ENCODE measurements at regions not wholly inside any gene's neighbourhood (a gene's known extent, or its start where the extent isn't known, plus 50 kb on each side); places are given as distances from the start of the nearest gene placed in this dataset.
A peak's percentile ranks its signal among the peaks of the same experiment; 100 is the strongest.

DNA sequence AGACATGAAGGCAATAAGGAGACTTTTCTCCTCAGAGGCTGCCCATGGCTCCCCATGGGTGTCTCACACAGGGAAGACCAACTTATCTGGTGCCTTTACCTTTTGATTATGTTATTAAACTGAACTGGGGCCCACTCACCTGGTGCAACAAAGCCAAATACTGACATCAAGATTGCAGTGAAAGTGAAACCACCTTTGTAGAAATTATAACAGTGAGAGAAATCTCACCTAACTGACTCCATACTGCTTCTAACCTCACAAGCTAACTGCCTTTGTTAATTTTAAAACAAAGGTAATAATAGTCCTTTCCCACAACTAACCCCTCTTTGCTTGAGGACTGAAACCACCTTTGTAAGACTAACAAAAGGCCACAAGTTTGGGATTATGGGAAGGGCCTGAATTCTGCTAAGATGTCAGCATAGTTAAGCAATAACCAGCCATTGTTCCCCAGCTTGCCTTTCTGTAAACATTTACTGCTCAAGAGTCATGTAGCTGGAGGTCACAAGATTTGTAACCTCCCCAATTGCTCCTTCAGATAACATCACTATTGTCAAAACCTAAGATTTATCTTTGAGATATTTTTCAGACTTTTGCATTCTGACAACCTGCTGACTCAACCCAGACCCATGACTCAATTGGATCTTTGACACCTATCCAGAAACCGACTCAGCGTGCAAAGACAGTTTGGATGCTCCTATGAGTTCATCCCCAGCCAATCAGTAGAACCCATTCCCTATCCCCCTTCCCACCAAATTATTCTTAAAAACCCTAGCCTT lies 420.3 kb upstream of the CFAP20DC start:
- DNase-seq (ENCODE audit: low spot score), result peak; percentile 57
- Mint-ChIP-seq H3K9me3 (peaks cover 42% of the 10 kb centered on the region), H3K4me1 (ENCODE audit: low read depth) (peaks cover 39% of the 10 kb centered on the region), H3K27me3 (ENCODE audit: low read depth) (no peaks in the 10 kb centered on the region), H3K36me3 (ENCODE audit: low read depth) (peaks cover 26% of the 10 kb centered on the region), H3K4me3 (peak overlapping the region; percentile 15), H3K27ac (peak overlapping the region; percentile 83)

DNA sequence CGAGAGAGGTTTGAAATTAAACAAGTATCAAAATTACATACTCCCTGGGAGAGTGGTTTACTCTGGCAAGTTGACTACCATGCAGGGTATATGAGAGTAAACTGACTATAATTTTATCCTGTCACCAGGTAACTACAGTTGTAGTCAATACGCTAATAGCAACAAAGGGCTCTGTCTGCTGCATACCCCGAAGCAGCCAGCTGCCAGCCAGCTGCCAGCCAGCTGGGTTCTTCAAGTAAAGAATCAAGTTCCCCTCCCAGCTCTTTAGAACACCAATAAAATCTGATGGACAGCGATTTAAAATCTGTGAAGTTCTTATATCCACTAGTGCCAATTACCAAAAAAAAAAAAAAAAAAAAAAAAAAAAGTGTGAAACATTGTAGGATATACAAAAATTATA lies 417.7 kb upstream of the CFAP20DC start:
- H3K4me1 Mint-ChIP-seq (ENCODE audit: low read depth), result peaks cover 29% of the 10 kb centered on the region
- H3K27ac Mint-ChIP-seq, result no peak overlapping the region
- peaks cover 25% of the 10 kb centered on the region for H3K36me3 Mint-ChIP-seq (ENCODE audit: low read depth)
- peaks cover 43% of the 10 kb centered on the region for H3K9me3 Mint-ChIP-seq
- no peaks in the 10 kb centered on the region for H3K27me3 Mint-ChIP-seq (ENCODE audit: low read depth)
- no peak overlapping the region for H3K4me3 Mint-ChIP-seq
- no peak for DNase-seq (ENCODE audit: low spot score)

DNA sequence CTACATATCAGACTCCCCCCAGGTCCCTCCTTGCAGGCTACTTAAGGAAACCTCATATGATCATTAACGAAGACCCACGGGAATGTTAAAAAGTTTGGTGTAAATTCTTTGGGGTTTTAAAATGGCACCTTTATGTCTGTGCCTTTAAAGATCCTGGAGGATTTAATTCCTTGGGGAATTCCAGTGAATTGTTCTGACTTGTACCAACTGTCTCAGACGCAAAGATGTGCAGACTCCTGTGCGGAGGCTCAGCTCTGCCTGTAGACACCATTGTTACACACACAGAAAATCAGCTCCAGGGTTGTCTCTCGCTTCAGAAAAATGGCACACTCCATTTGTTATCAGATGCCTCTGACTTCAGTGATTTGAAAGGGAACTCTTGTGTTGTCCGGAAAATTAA lies 414.4 kb upstream of the CFAP20DC start:
- Mint-ChIP-seq H3K27me3 (ENCODE audit: low read depth) (no peaks in the 10 kb centered on the region), H3K4me1 (ENCODE audit: low read depth) (peaks cover 9% of the 10 kb centered on the region), H3K27ac (no peak overlapping the region), H3K36me3 (ENCODE audit: low read depth) (peaks cover 13% of the 10 kb centered on the region), H3K4me3 (no peak overlapping the region), H3K9me3 (peaks cover 39% of the 10 kb centered on the region)
- no peak for DNase-seq (ENCODE audit: low spot score)

DNA sequence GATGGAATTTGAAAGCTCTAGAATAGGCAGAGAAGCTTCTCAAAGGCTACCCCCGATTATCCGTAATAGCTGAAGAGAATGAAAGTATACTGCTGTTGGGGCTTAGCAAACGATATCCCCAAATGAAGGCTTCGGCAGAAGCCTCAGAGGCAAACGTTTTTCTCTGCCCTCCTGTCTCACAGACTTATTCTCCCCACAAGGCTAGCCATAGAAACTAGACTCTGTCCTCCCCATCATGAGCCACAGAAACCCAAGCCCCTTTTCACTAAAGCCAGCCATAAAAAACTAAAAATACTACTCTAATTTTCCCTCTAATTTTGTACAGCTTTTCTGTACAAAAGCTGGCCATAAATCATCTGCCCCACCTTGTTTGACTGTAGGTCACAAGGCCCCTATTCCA lies 413.4 kb upstream of the CFAP20DC start:
- DNase-seq (ENCODE audit: low spot score), result no peak
- H3K36me3 Mint-ChIP-seq (ENCODE audit: low read depth), result peaks cover 10% of the 10 kb centered on the region
- H3K27ac Mint-ChIP-seq, result no peak overlapping the region
- peaks cover 30% of the 10 kb centered on the region for H3K9me3 Mint-ChIP-seq
- no peaks in the 10 kb centered on the region for H3K27me3 Mint-ChIP-seq (ENCODE audit: low read depth)
- H3K4me1 Mint-ChIP-seq (ENCODE audit: low read depth), result peaks cover 2% of the 10 kb centered on the region
- H3K4me3 Mint-ChIP-seq, result no peak overlapping the region

DNA sequence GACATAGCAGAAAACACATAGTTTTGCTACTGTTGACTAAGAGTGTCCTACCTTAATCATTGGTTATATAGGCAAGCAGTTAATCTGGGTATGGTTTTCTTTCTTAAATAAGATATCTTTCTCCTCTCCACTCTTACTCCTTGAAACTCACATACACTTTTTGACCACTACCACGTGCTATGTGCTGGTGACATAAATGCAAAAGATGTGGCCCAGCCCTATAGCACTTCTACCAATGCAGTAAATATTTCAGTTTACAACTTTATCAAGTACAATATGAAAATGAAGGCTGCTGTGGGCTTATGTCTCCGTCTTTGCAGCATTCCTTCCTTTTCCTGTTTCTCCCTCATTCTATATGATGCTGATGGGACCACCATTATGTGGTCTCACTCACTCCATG lies 410.2 kb upstream of the CFAP20DC start:
- H3K27ac Mint-ChIP-seq, result no peak overlapping the region
- H3K36me3 Mint-ChIP-seq (ENCODE audit: low read depth), result peaks cover 10% of the 10 kb centered on the region
- H3K4me1 Mint-ChIP-seq (ENCODE audit: low read depth), result peaks cover 18% of the 10 kb centered on the region
- H3K4me3 Mint-ChIP-seq, result no peak overlapping the region
- H3K27me3 Mint-ChIP-seq (ENCODE audit: low read depth), result no peaks in the 10 kb centered on the region
- no peak for DNase-seq (ENCODE audit: low spot score)
- peaks cover 20% of the 10 kb centered on the region for H3K9me3 Mint-ChIP-seq

DNA sequence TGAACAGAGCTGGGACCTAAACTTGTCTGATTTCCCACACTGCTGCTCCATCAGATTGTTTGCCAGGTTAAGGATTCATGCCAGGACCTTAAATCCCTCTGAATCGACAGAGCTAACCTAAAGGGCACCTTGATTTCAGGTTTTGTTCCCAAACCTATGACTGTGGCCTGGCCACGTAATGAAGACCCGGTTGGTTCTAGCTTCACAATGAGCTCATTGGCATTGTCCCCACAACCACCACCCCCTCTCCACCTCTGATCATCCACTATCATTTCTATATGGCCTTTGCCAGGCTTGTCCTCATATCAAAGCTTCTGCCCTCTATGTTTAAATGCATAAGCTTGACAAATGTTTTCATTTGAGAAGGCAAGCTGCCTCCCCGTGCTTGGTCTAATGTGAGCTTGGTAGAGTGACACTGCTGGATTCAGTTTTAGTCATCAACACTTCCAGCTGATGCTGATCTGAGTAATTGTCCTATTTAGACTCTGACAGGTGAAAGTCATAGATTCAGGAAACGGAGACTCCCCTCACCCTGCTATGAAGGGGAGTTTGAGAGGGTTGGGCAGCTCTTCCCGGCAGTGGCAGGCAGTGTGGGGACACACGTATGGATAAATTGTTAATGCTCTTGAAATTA lies 407.1 kb upstream of the CFAP20DC start:
- peak; percentile 57 for DNase-seq (ENCODE audit: low spot score)
- Mint-ChIP-seq H3K9me3 (peaks cover 25% of the 10 kb centered on the region), H3K4me3 (no peak overlapping the region), H3K4me1 (ENCODE audit: low read depth) (peaks cover 39% of the 10 kb centered on the region), H3K27me3 (ENCODE audit: low read depth) (no peaks in the 10 kb centered on the region), H3K27ac (peak overlapping the region; percentile 16), H3K36me3 (ENCODE audit: low read depth) (peaks cover 26% of the 10 kb centered on the region)

DNA sequence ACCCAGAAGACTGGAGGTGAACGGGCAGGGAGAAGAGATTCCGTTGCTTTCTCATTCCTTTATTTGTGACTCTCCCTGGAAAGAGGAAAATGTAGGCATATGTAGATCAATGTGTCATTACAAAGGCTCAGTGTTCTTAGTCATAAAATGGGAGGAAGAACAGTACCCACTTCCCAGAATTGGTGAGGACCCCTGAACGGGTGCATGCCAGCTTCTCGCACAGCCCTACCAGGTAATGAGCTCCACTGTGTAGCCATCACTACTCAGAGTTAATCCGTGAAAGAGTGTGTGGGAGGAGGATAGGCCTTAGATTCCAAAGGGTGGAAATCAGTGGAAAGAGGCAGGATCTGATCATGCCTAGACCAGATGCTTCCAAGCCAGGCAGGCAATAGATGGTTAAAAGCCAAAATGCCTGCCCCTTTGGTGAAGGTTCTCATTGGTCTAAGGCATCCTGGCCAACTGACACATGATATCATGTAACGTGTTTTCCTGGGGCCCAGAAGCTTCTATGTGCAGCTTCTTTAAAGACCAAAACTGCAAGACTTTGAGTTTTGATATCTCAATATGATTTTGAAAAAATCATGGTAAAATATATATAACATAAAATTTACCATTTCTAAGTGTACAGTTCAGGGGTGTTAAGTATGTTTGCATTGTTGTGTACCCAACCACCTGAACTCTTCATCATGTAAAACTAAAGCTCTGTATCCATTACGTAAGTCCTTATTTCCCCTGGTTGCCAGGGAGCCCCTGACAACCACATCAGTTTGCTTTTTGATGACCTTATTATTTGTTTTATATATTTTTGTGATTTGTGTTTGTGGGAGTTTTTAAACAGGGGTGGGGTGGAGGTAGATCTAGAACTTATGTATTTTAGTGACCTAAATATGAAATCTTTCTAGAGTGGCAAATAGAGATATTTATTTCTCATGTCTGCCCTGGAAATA lies 402.2 kb upstream of the CFAP20DC start:
- Mint-ChIP-seq H3K27me3 (ENCODE audit: low read depth) (no peaks in the 10 kb centered on the region), H3K36me3 (ENCODE audit: low read depth) (peaks cover 24% of the 10 kb centered on the region), H3K9me3 (peaks cover 10% of the 10 kb centered on the region), H3K4me3 (peak overlapping the region; percentile 86), H3K27ac (peak overlapping the region; percentile 99), H3K4me1 (ENCODE audit: low read depth) (peaks cover 68% of the 10 kb centered on the region)
- no peak for DNase-seq (ENCODE audit: low spot score)

DNA sequence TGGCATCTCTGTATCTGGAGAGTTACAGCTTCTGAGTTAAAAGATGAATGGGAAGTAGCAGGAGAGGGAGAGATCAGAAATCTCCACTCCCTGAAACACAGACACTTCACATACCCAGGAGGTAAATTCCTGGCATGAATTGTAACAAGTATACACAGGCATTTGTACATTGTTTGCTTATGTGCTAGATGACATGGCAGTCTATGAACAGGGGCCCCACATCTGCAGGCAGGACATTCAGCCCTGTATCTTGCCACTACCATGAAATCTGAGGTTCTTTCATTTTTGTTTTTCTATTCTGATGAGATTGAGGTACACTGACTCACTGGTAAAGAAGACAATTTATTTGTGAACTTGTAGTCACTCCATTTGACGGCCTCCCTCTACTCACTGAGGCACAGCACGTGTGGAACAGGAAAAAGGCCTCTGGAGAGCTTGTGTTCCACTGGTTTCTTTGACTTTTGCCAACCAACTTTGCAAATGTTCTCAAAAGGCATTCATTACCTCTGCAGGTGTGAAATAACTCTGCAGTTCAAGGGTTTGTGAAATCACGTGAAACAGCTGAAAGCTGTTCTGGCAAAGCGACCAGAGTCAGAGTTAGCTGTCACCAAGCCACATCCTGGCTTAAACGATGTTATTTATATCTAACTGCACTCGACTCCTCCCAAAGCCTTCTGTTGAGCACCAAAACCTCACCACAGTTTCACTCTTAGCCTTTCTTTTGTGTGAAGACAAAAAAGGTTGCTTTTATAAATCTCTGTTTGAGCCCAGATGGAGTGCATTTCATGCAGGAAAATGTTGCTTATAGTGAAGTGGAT lies 401.3 kb upstream of the CFAP20DC start:
- peak overlapping the region; percentile 86 for H3K4me3 Mint-ChIP-seq
- H3K36me3 Mint-ChIP-seq (ENCODE audit: low read depth), result peaks cover 24% of the 10 kb centered on the region
- H3K4me1 Mint-ChIP-seq (ENCODE audit: low read depth), result peaks cover 66% of the 10 kb centered on the region
- peaks cover 10% of the 10 kb centered on the region for H3K9me3 Mint-ChIP-seq
- peak overlapping the region; percentile 99 for H3K27ac Mint-ChIP-seq
- no peaks in the 10 kb centered on the region for H3K27me3 Mint-ChIP-seq (ENCODE audit: low read depth)
- peak; percentile 77 for DNase-seq (ENCODE audit: low spot score)

DNA sequence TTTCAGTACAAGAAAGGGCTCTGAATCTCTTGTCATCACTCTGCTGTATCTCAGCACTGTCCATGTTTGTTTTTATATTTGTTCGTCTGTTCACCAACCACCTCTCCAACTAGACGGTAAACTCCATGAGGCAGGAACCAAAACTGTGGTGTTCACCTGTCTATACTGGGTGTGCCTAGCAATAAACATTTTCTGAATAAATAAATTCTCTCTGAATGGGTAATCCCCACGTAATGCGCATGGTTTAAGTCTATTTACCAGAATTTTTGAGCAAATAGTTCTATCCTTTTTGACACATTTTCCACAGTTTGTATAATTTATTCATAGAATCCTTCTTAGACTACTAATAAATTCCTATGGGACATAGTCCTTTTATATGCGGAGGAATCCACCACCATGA lies 400.6 kb upstream of the CFAP20DC start:
- Mint-ChIP-seq H3K9me3 (peaks cover 10% of the 10 kb centered on the region), H3K27ac (peak overlapping the region; percentile 99), H3K4me3 (peak overlapping the region; percentile 86), H3K4me1 (ENCODE audit: low read depth) (peaks cover 73% of the 10 kb centered on the region), H3K27me3 (ENCODE audit: low read depth) (no peaks in the 10 kb centered on the region), H3K36me3 (ENCODE audit: low read depth) (peaks cover 24% of the 10 kb centered on the region)
- DNase-seq (ENCODE audit: low spot score), result no peak

DNA sequence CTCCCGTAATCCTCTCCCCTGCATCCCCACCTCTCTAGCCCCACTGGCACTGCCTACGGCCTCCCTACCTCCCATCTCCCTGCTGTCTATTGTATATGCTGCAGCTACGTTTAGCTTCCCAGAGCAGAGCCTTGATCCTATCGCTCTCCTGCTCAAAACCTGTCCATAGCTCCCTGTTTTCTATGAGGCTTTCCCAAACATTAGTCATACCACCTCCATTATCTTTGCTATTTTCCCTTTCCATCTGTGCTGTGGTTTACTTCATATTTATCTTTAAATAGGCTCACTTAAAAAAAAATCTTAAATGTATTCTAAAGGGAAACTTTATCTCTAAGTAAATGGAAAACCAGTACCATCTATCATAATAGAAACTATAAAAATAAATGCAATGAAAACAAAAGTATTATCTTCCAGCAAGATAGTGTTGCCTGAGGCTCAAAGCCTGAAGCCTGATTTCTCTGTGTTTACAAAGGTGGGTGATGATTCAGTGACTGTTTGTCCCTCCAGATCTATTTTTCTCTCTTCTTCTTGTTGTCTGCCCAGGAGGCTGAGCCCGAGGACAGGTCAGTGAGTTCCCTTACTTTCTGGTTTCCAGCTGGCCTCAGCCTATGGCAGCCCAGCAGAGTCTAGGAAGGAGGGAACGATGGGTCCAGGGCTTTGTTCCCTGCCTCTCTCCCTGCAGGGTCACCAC lies 397.1 kb upstream of the CFAP20DC start:
- Mint-ChIP-seq H3K4me3 (no peak overlapping the region), H3K27ac (no peak overlapping the region), H3K36me3 (ENCODE audit: low read depth) (peaks cover 7% of the 10 kb centered on the region), H3K27me3 (ENCODE audit: low read depth) (no peaks in the 10 kb centered on the region), H3K4me1 (ENCODE audit: low read depth) (peaks cover 70% of the 10 kb centered on the region), H3K9me3 (no peaks in the 10 kb centered on the region)
- no peak for DNase-seq (ENCODE audit: low spot score)

DNA sequence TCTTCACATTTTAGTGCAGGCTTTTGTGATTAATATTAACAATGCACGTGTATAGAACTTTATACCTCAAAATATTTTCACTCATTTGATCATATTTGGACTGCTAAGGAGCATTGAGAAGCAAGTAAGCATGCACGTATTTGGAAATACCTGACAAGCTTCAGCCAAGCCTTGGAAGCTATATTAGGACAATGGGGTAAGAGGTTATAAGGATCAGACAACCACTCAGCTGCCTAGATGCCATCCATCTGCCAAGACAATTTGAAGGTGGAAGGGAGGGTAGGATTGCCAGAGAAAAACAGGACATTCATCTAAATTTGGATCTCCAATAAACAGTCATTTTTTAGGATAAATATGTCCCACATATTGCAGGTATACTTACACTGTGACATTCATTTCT lies 394.9 kb upstream of the CFAP20DC start:
- H3K4me1 Mint-ChIP-seq (ENCODE audit: low read depth), result peaks cover 49% of the 10 kb centered on the region
- no peaks in the 10 kb centered on the region for H3K27me3 Mint-ChIP-seq (ENCODE audit: low read depth)
- H3K9me3 Mint-ChIP-seq, result no peaks in the 10 kb centered on the region
- DNase-seq (ENCODE audit: low spot score), result no peak
- peaks cover 2% of the 10 kb centered on the region for H3K36me3 Mint-ChIP-seq (ENCODE audit: low read depth)
- H3K27ac Mint-ChIP-seq, result peak overlapping the region; percentile 90
- H3K4me3 Mint-ChIP-seq, result peak overlapping the region; percentile 81

DNA sequence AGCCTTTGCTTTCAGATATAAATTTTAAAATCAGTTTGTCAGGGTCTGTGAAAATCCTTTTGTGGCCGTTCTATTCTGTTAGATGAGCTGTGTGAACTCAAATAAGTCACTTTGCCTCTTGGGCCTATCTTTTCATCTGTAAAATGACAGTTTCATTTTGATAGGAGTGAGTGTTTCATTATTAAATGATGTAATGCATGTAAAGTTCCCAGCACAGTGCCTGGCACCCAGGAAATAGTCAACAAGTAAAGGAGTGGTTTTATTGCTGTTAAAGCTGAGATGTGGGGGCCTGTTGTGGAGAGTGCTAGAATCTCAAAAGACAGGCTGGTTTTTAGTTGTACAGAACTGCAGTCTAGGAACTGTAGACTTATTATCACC lies 394.5 kb upstream of the CFAP20DC start:
- H3K4me3 Mint-ChIP-seq, result peak overlapping the region; percentile 81
- peak; percentile 32 for DNase-seq (ENCODE audit: low spot score)
- H3K27me3 Mint-ChIP-seq (ENCODE audit: low read depth), result no peaks in the 10 kb centered on the region
- peak overlapping the region; percentile 90 for H3K27ac Mint-ChIP-seq
- H3K4me1 Mint-ChIP-seq (ENCODE audit: low read depth), result peaks cover 45% of the 10 kb centered on the region
- H3K9me3 Mint-ChIP-seq, result no peaks in the 10 kb centered on the region
- H3K36me3 Mint-ChIP-seq (ENCODE audit: low read depth), result no peaks in the 10 kb centered on the region
